HG03442 (cell line): ENCODE measurements at regions not wholly inside any gene's neighbourhood (a gene's known extent, or its start where the extent isn't known, plus 50 kb on each side); places are given as distances from the start of the nearest gene placed in this dataset.
"Not testable (repeated sequence)": the region's sequence is repeated elsewhere in the genome, so short reads cannot be mapped to it uniquely, and the experiment has no call there.

ENCODE experiments used
- ATAC-seq: cut with Tn5 transposase; IDR thresholded peaks from one replicate; pipeline ENCODE4 v1.9.1; 2021; ENCODE audit warnings: mild to moderate bottlenecking, moderate library complexity; ENCODE audit not compliant: unreplicated experiment

- no peak for ATAC-seq
Measured at GRCh38 chr3:144499001-144499930, 527.6 kb downstream of the DIPK2A start.

- ATAC-seq = no peak
Measured at GRCh38 chr3:144501467-144501866, 529.8 kb downstream of the DIPK2A start.

GRCh38 chr3:144502402-144502801, 530.8 kb downstream of the DIPK2A start:
- no peak for ATAC-seq

GRCh38 chr3:144506375-144506774, 534.8 kb downstream of the DIPK2A start:
- ATAC-seq = not testable (repeated sequence)

- no peak for ATAC-seq
Measured at GRCh38 chr3:144511346-144511745, 539.7 kb downstream of the DIPK2A start.

- ATAC-seq = no peak
Measured at GRCh38 chr3:144516026-144516425, 544.4 kb downstream of the DIPK2A start.

GRCh38 chr3:144516589-144516988, 545.0 kb downstream of the DIPK2A start:
- no peak for ATAC-seq

GRCh38 chr3:144521131-144521530, 549.5 kb downstream of the DIPK2A start:
- ATAC-seq = no peak

- ATAC-seq = no peak
Measured at GRCh38 chr3:144522456-144522855, 550.8 kb downstream of the DIPK2A start.

- no peak for ATAC-seq
Measured at GRCh38 chr3:144523396-144523795, 551.8 kb downstream of the DIPK2A start.

GRCh38 chr3:144524531-144524930, 552.9 kb downstream of the DIPK2A start:
- ATAC-seq = no peak

- ATAC-seq = no peak
Measured at GRCh38 chr3:144529566-144529965, 557.9 kb downstream of the DIPK2A start.

GRCh38 chr3:144544871-144545270, 573.2 kb downstream of the DIPK2A start:
- no peak for ATAC-seq

- ATAC-seq = no peak
Measured at GRCh38 chr3:144546539-144546938, 574.9 kb downstream of the DIPK2A start.

- no peak for ATAC-seq
Measured at GRCh38 chr3:144548346-144548745, 576.7 kb downstream of the DIPK2A start.

GRCh38 chr3:144549166-144549565, 577.5 kb downstream of the DIPK2A start:
- no peak for ATAC-seq

GRCh38 chr3:144552346-144553057, 580.9 kb downstream of the DIPK2A start:
- ATAC-seq = no peak

GRCh38 chr3:144553301-144553700, 581.7 kb downstream of the DIPK2A start:
- no peak for ATAC-seq

GRCh38 chr3:144554889-144555288, 583.3 kb downstream of the DIPK2A start:
- ATAC-seq = no peak

- ATAC-seq = peak; percentile 99
Measured at GRCh38 chr3:144556392-144556791, 584.8 kb downstream of the DIPK2A start.

GRCh38 chr3:144557515-144557914, 585.9 kb downstream of the DIPK2A start:
- no peak for ATAC-seq

GRCh38 chr3:144564011-144564410, 592.4 kb downstream of the DIPK2A start:
- ATAC-seq = no peak
